ENCODE measurements at regions not wholly inside any gene's neighbourhood (a gene's known extent, or its start where the extent isn't known, plus 50 kb on each side); places are given as distances from the start of the nearest gene placed in this dataset.

GRCh38 chr10:8254350-8254749, 199.9 kb downstream of the GATA3 start:
- TF ChIP-seq, protein P1, sequence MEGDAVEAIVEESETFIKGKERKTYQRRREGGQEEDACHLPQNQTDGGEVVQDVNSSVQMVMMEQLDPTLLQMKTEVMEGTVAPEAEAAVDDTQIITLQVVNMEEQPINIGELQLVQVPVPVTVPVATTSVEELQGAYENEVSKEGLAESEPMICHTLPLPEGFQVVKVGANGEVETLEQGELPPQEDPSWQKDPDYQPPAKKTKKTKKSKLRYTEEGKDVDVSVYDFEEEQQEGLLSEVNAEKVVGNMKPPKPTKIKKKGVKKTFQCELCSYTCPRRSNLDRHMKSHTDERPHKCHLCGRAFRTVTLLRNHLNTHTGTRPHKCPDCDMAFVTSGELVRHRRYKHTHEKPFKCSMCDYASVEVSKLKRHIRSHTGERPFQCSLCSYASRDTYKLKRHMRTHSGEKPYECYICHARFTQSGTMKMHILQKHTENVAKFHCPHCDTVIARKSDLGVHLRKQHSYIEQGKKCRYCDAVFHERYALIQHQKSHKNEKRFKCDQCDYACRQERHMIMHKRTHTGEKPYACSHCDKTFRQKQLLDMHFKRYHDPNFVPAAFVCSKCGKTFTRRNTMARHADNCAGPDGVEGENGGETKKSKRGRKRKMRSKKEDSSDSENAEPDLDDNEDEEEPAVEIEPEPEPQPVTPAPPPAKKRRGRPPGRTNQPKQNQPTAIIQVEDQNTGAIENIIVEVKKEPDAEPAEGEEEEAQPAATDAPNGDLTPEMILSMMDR (IDR thresholded peaks at IDR 0.05; ENCODE audit: borderline replicate concordance, insufficient read depth, low read depth, low read length), result no peak
- no peak overlapping the region for H3K4me3 ChIP-seq (ENCODE audit: low read depth, low read length)

DNA sequence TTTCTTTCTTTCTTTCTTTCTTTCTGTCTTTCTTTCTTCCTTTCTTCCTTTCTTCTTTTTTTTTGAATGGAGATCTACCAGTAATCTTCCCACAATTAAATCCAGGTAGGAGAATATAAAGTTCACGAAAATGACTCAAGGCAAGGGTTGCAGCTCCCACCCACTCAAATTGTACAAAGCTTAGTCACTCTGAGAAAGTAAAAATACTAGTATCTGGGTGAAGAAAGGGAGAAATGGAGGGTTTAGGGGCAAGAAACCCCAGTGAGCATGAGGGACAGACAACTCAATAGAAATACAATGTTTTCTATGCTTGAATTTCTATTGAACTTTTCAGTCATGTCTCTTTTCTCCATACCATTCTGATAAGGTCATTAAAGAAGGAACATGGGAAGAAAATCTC, 200.8 kb downstream of the GATA3 start:
- no peak overlapping the region for H3K4me3 ChIP-seq (ENCODE audit: low read depth, low read length)
- TF ChIP-seq, protein P1 (IDR thresholded peaks at IDR 0.05; ENCODE audit: borderline replicate concordance, insufficient read depth, low read depth, low read length), result no peak

- no peak overlapping the region for H3K4me3 ChIP-seq (ENCODE audit: low read depth, low read length)
- TF ChIP-seq, protein P1 (IDR thresholded peaks at IDR 0.05; ENCODE audit: borderline replicate concordance, insufficient read depth, low read depth, low read length), result no peak
These were observed 206.2 kb downstream of the GATA3 start for GRCh38 chr10:8260645-8261044.

DNA sequence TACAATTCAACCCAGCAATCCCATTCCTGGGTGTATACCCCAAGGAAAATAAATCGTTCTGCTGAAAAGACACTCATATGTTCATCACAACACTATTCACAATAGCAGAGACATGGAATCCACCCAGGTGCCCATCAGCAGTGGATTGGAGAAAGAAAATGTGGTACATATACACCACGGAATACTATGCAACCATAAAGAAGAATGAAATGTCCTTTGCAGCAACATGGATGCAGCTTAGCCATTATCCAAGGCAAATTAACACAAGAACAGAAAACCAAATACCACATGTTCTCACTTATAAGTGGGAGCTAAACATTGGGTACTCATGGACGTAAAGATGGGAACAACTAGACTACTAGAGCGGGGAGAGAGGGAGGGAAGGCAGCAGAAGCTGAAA, 207.8 kb downstream of the GATA3 start:
- H3K4me3 ChIP-seq (ENCODE audit: low read depth, low read length), result no peak overlapping the region
- TF ChIP-seq, protein P1 (IDR thresholded peaks at IDR 0.05; ENCODE audit: borderline replicate concordance, insufficient read depth, low read depth, low read length), result no peak

GRCh38 chr10:8269976-8270375, 215.5 kb downstream of the GATA3 start:
- TF ChIP-seq, protein P1 (IDR thresholded peaks at IDR 0.05; ENCODE audit: borderline replicate concordance, insufficient read depth, low read depth, low read length), result no peak
- H3K4me3 ChIP-seq (ENCODE audit: low read depth, low read length), result no peak overlapping the region

- TF ChIP-seq, protein P1 (IDR thresholded peaks at IDR 0.05; ENCODE audit: borderline replicate concordance, insufficient read depth, low read depth, low read length), result no peak
- H3K4me3 ChIP-seq (ENCODE audit: low read depth, low read length), result no peak overlapping the region
These were observed 218.4 kb downstream of the GATA3 start for GRCh38 chr10:8272794-8273425.

DNA sequence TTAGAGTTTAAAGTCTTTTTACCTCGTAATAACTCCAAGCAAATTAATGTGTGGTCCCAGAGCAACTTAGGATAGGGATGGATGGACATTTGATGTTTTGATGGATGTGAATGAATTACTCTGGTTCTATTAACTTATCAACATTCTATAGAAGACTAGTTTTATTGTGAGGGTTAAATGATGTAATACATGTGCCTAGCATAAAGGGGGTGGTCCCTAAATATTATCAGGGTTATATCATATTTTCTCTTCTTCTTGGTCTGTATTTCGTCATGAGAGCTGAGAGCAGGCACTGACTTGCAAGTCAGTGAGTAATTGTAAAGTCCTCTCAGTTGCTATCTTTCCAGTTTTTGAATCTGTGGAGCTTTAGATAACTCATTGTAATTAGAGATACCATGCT, 219.3 kb downstream of the GATA3 start:
- no peak overlapping the region for H3K4me3 ChIP-seq (ENCODE audit: low read depth, low read length)
- TF ChIP-seq, protein P1 (IDR thresholded peaks at IDR 0.05; ENCODE audit: borderline replicate concordance, insufficient read depth, low read depth, low read length), result no peak

All from GM12875 (cell line).